SK-N-SH treated with all-trans-retinoic acid at 6 μM for 48 hours (cell line): ENCODE measurements at regions not wholly inside any gene's neighbourhood (a gene's known extent, or its start where the extent isn't known, plus 50 kb on each side); places are given as distances from the start of the nearest gene placed in this dataset.

ENCODE experiments used
- ARNTL ChIP-seq: fragments of 450-650 bp; formaldehyde crosslinking; IDR thresholded peaks from 2 replicates; pipeline ENCODE4 v1.5.0; 2020; ENCODE audit warnings: low read depth, mild to moderate bottlenecking, moderate library complexity, borderline replicate concordance
- CREB5 ChIP-seq: fragments of 250-450 bp; sonication (Bioruptor Pico); IDR thresholded peaks from 2 replicates; pipeline ENCODE4 v1.5.1; 2020; ENCODE audit warnings: low read depth, mild to moderate bottlenecking, moderate library complexity
- CSDC2 ChIP-seq: fragments of 250-450 bp; sonication (Bioruptor Pico); IDR thresholded peaks from 2 replicates; pipeline ENCODE4 v1.5.0; 2020; ENCODE audit warnings: mild to moderate bottlenecking, moderate library complexity
- ISL1 ChIP-seq: fragments of 250-450 bp; sonication (Bioruptor Pico); IDR thresholded peaks from 2 replicates; pipeline ENCODE4 v2.1.2; 2022; ENCODE audit warnings: mild to moderate bottlenecking, moderate library complexity
- RARB ChIP-seq: fragments of 250-450 bp; sonication (Bioruptor Pico); IDR thresholded peaks from 2 replicates; pipeline ENCODE4 v1.8.0; 2021; ENCODE audit warnings: mild to moderate bottlenecking, moderate library complexity
- TCF4 ChIP-seq: fragments of 250-450 bp; sonication (Bioruptor Pico); IDR thresholded peaks from 2 replicates; pipeline ENCODE4 v1.8.0; 2021; ENCODE audit warnings: mild to moderate bottlenecking, moderate library complexity, borderline replicate concordance
- TOX ChIP-seq: fragments of 250-450 bp; sonication (Bioruptor Pico); IDR thresholded peaks from 2 replicates; pipeline ENCODE4 v1.8.0; 2021; ENCODE audit warnings: mild to moderate bottlenecking, moderate library complexity, borderline replicate concordance
- ZFP30 ChIP-seq: fragments of 450-650 bp; formaldehyde crosslinking; IDR thresholded peaks from 2 replicates; pipeline ENCODE4 v1.5.0; 2022; ENCODE audit warnings: mild to moderate bottlenecking, moderate library complexity
- ZNF565 ChIP-seq: fragments of 450-650 bp; formaldehyde crosslinking; conservative IDR thresholded peaks from 2 replicates; pipeline ENCODE4 v1.5.0; 2020; ENCODE audit warnings: low read depth, mild to moderate bottlenecking, moderate library complexity
- ZNF70 ChIP-seq: fragments of 450-650 bp; formaldehyde crosslinking; IDR thresholded peaks from 2 replicates; pipeline ENCODE4 v1.5.0; 2020; ENCODE audit warnings: mild to moderate bottlenecking, moderate library complexity
- ZNF8 ChIP-seq: fragments of 450-650 bp; formaldehyde crosslinking; IDR thresholded peaks from 2 replicates; pipeline ENCODE4 v1.5.0; 2020; ENCODE audit warnings: mild to moderate bottlenecking, moderate library complexity
- TF ChIP-seq, protein P1 (sequence below): fragments of 250-450 bp; sonication (Bioruptor Pico); IDR thresholded peaks from 2 replicates; pipeline ENCODE4 v1.8.0; 2020; ENCODE audit warnings: mild to moderate bottlenecking, moderate library complexity, borderline replicate concordance
- TF ChIP-seq, protein P2 (sequence below): fragments of 250-450 bp; sonication (Bioruptor Pico); IDR thresholded peaks from 2 replicates; pipeline ENCODE4 v1.5.0; 2020; ENCODE audit warnings: mild to moderate bottlenecking, moderate library complexity
- TF ChIP-seq, protein P3 (sequence below): fragments of 250-450 bp; sonication (Bioruptor Pico); IDR thresholded peaks from 2 replicates; pipeline ENCODE4 v1.8.0; 2021; ENCODE audit warnings: low read depth, mild to moderate bottlenecking, moderate library complexity, borderline replicate concordance

GRCh38 chr18:10289251-10289650 is 165.2 kb upstream of the APCDD1 start:
- TF ChIP-seq ZNF565 (CRISPR knock-in tag) (no peak), TCF4 (CRISPR knock-in tag) (no peak), RARB (CRISPR knock-in tag) (no peak), ISL1 (CRISPR knock-in tag) (no peak), CREB5 (no peak), CSDC2 (CRISPR knock-in tag) (no peak), ZNF8 (no peak), TOX (no peak), ZFP30 (CRISPR knock-in tag) (no peak), ZNF70 (CRISPR knock-in tag) (no peak), ARNTL (no peak)
- TF ChIP-seq, protein P1, sequence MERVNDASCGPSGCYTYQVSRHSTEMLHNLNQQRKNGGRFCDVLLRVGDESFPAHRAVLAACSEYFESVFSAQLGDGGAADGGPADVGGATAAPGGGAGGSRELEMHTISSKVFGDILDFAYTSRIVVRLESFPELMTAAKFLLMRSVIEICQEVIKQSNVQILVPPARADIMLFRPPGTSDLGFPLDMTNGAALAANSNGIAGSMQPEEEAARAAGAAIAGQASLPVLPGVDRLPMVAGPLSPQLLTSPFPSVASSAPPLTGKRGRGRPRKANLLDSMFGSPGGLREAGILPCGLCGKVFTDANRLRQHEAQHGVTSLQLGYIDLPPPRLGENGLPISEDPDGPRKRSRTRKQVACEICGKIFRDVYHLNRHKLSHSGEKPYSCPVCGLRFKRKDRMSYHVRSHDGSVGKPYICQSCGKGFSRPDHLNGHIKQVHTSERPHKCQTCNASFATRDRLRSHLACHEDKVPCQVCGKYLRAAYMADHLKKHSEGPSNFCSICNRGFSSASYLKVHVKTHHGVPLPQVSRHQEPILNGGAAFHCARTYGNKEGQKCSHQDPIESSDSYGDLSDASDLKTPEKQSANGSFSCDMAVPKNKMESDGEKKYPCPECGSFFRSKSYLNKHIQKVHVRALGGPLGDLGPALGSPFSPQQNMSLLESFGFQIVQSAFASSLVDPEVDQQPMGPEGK (CRISPR knock-in tag) = no peak
- TF ChIP-seq, protein P2, sequence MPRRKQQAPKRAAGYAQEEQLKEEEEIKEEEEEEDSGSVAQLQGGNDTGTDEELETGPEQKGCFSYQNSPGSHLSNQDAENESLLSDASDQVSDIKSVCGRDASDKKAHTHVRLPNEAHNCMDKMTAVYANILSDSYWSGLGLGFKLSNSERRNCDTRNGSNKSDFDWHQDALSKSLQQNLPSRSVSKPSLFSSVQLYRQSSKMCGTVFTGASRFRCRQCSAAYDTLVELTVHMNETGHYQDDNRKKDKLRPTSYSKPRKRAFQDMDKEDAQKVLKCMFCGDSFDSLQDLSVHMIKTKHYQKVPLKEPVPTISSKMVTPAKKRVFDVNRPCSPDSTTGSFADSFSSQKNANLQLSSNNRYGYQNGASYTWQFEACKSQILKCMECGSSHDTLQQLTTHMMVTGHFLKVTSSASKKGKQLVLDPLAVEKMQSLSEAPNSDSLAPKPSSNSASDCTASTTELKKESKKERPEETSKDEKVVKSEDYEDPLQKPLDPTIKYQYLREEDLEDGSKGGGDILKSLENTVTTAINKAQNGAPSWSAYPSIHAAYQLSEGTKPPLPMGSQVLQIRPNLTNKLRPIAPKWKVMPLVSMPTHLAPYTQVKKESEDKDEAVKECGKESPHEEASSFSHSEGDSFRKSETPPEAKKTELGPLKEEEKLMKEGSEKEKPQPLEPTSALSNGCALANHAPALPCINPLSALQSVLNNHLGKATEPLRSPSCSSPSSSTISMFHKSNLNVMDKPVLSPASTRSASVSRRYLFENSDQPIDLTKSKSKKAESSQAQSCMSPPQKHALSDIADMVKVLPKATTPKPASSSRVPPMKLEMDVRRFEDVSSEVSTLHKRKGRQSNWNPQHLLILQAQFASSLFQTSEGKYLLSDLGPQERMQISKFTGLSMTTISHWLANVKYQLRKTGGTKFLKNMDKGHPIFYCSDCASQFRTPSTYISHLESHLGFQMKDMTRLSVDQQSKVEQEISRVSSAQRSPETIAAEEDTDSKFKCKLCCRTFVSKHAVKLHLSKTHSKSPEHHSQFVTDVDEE (CRISPR knock-in tag) = no peak
- TF ChIP-seq, protein P3, sequence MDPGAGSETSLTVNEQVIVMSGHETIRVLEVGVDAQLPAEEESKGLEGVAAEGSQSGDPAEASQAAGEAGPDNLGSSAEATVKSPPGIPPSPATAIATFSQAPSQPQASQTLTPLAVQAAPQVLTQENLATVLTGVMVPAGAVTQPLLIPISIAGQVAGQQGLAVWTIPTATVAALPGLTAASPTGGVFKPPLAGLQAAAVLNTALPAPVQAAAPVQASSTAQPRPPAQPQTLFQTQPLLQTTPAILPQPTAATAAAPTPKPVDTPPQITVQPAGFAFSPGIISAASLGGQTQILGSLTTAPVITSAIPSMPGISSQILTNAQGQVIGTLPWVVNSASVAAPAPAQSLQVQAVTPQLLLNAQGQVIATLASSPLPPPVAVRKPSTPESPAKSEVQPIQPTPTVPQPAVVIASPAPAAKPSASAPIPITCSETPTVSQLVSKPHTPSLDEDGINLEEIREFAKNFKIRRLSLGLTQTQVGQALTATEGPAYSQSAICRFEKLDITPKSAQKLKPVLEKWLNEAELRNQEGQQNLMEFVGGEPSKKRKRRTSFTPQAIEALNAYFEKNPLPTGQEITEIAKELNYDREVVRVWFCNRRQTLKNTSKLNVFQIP (CRISPR knock-in tag) = no peak
